Mesenchymal stem cell (in vitro differentiated cells and primary cell): ENCODE measurements at regions not wholly inside any gene's neighbourhood (a gene's known extent, or its start where the extent isn't known, plus 50 kb on each side); places are given as distances from the start of the nearest gene placed in this dataset.

Experiments
- DNase-seq: peaks from one replicate; pipeline ENCODE4 v3.0.0-alpha.2; 2013
- H2AFZ ChIP-seq: one replicate; pipeline ENCODE4 v1.6.1; 2013; ENCODE audit warnings: low read depth, mild to moderate bottlenecking, control low read depth, inconsistent platforms, low read length, moderate library complexity
- H2AK5ac ChIP-seq: 2 replicates; pipeline ENCODE4 v1.6.1; 2013; ENCODE audit warnings: low read length, moderate library complexity, mild to moderate bottlenecking, inconsistent platforms; ENCODE audit not compliant: severe bottlenecking
- H2BK120ac ChIP-seq: one replicate; pipeline ENCODE4 v1.6.1; 2013; ENCODE audit warnings: low read depth, mild to moderate bottlenecking, inconsistent platforms, low read length, moderate library complexity
- H2BK12ac ChIP-seq, 2 experiments: one replicate each; pipeline ENCODE4 v1.6.1; 2013; ENCODE audit warnings: inconsistent platforms in 2 of 2, low read length in 2 of 2, mild to moderate bottlenecking in 2 of 2, moderate library complexity in 2 of 2, control low read depth in 1 of 2
- H2BK15ac ChIP-seq: one replicate; pipeline ENCODE4 v1.6.1; 2013; ENCODE audit warnings: mild to moderate bottlenecking, low read depth, inconsistent platforms; ENCODE audit not compliant: poor library complexity, severe bottlenecking
- H2BK5ac ChIP-seq: 2 replicates; pipeline ENCODE4 v1.6.1; 2013; ENCODE audit warnings: low read depth, mild to moderate bottlenecking, low read length, control low read depth, inconsistent platforms; ENCODE audit not compliant: poor library complexity, severe bottlenecking
- H3K14ac ChIP-seq, 2 experiments: one replicate each; pipeline ENCODE4 v1.6.1; 2013; ENCODE audit warnings: inconsistent platforms in 2 of 2, low read length in 2 of 2, control low read depth in 1 of 2, mild to moderate bottlenecking in 1 of 2, moderate library complexity in 1 of 2
- H3K18ac ChIP-seq, 2 experiments: one replicate each; pipeline ENCODE4 v1.6.1; 2013; ENCODE audit warnings: inconsistent platforms in 2 of 2, low read length in 2 of 2, control low read depth in 1 of 2, low read depth in 1 of 2, mild to moderate bottlenecking in 1 of 2
- H3K23ac ChIP-seq, 2 experiments: one replicate each; pipeline ENCODE4 v1.6.1; 2013; ENCODE audit warnings: inconsistent platforms in 2 of 2, low read length in 2 of 2, mild to moderate bottlenecking in 2 of 2, moderate library complexity in 2 of 2, control low read depth in 1 of 2
- H3K27ac ChIP-seq: 2 replicates; pipeline ENCODE4 v1.5.1; 2013; ENCODE audit warnings: mild to moderate bottlenecking, moderate library complexity, low read length, control low read depth, inconsistent platforms; ENCODE audit not compliant: poor library complexity, severe bottlenecking
- H3K27me3 ChIP-seq, 2 experiments: 2 replicates each; pipeline versions ENCODE4 v1.6.1 to v1.7.0; 2013; ENCODE audit warnings: low read length in 2 of 2, mild to moderate bottlenecking in 2 of 2, moderate library complexity in 2 of 2, control low read depth in 1 of 2, inconsistent platforms in 1 of 2; ENCODE audit not compliant: control insufficient read depth in 1 of 2, insufficient read depth in 1 of 2
- H3K36me3 ChIP-seq, 2 experiments: 2 replicates each; pipeline versions ENCODE4 v1.6.1 to v1.7.0; 2013; ENCODE audit warnings: low read length in 2 of 2, control low read depth in 1 of 2, inconsistent platforms in 1 of 2, low read depth in 1 of 2, mild to moderate bottlenecking in 1 of 2; ENCODE audit not compliant: insufficient read depth in 2 of 2, control insufficient read depth in 1 of 2
- H3K4ac ChIP-seq, 2 experiments: one replicate each; pipeline ENCODE4 v1.6.1; 2013; ENCODE audit warnings: inconsistent platforms in 2 of 2, low read length in 2 of 2, mild to moderate bottlenecking in 2 of 2, moderate library complexity in 2 of 2, control low read depth in 1 of 2, low read depth in 1 of 2
- H3K4me1 ChIP-seq: 2 replicates; pipeline ENCODE4 v1.6.1; 2013; ENCODE audit warnings: low read depth, low read length, control low read depth; ENCODE audit not compliant: control insufficient read depth, insufficient read depth
- H3K4me2 ChIP-seq: 2 replicates; pipeline ENCODE4 v1.6.1; 2013; ENCODE audit warnings: low read length, mild to moderate bottlenecking, inconsistent platforms; ENCODE audit not compliant: poor library complexity, severe bottlenecking
- H3K4me3 ChIP-seq, 2 experiments: 2 replicates each; pipeline versions ENCODE4 v1.5.1 to v1.7.0; 2013; ENCODE audit warnings: low read length in 2 of 2, mild to moderate bottlenecking in 2 of 2, control low read depth in 1 of 2, low read depth in 1 of 2; ENCODE audit not compliant: insufficient read depth in 1 of 2
- H3K79me1 ChIP-seq: replicated peaks from 2 replicates; pipeline ENCODE4 v1.6.1; 2013; ENCODE audit warnings: mild to moderate bottlenecking, control low read depth, low read length, inconsistent platforms; ENCODE audit not compliant: poor library complexity, severe bottlenecking
- H3K9ac ChIP-seq: 2 replicates; pipeline ENCODE4 v1.7.0; 2013; ENCODE audit warnings: mild to moderate bottlenecking, low read length, moderate library complexity
- H3K9me3 ChIP-seq: 2 replicates; pipeline ENCODE4 v1.7.0; 2013; ENCODE audit warnings: mild to moderate bottlenecking, low read length; ENCODE audit not compliant: control insufficient read depth
- H4K8ac ChIP-seq: one replicate; pipeline ENCODE4 v1.6.1; 2013; ENCODE audit warnings: inconsistent platforms, mild to moderate bottlenecking, low read length, moderate library complexity
- H4K91ac ChIP-seq: one replicate; pipeline ENCODE4 v1.6.1; 2013; ENCODE audit warnings: mild to moderate bottlenecking, low read length, inconsistent platforms
- WGBS: methylation state at CpG from one replicate; pipeline ENCODE4 v1.1.7; 2013; ENCODE audit warnings: mixed read lengths; 5-methylcytosine and 5-hydroxymethylcytosine counted together

DNA sequence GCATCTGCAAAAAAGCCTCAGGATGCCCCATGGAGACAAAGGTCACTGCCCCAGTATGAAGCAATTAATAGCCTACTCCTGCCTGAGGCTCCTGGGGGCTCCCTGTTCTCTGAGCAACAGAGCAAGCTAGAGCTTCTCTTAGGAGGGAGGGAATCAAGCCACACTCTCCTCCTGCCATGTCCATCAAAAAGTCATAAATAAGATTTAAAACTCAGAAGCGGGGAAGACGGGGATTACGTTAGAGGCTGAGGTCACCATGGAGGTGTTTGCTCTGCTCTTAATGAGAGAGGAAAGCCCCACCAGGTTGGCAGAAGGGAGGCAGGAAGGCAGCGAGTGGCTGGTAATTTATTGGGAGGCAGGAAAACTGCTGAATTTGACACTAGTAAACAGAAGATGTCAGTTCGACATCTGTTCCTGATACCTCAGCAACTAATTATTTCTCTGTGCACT, 98.4 kb upstream of the TNR start:
- Histone ChIP-seq H3K9me3 (no peaks in the 10 kb centered on the region), H2AK5ac (no peak overlapping the region), H3K23ac (no peak overlapping the region), H2BK120ac (peak overlapping the region; percentile 44), H3K4ac (no peak overlapping the region), H3K18ac (no peak overlapping the region), H3K79me1 (no peaks in the 10 kb centered on the region), H2AFZ (no peak overlapping the region), H3K27me3 (peaks cover 25 to 40% of the 10 kb centered on the region in 2 experiments), H3K27ac (no peak overlapping the region), H4K8ac (no peak overlapping the region), H2BK12ac (no peak overlapping the region), H3K9ac (no peak overlapping the region), H3K4me3 (no peak overlapping the region), H3K36me3 (no peaks in the 10 kb centered on the region), H4K91ac (no peak overlapping the region), H2BK5ac (no peak overlapping the region), H2BK15ac (no peak overlapping the region), H3K4me2 (no peak overlapping the region), H3K4me1 (no peaks in the 10 kb centered on the region), H3K14ac (no peak overlapping the region)
- DNase-seq, result no peak
- 45% methylated on average over 5 of the region's 5 CpGs for WGBS

DNA sequence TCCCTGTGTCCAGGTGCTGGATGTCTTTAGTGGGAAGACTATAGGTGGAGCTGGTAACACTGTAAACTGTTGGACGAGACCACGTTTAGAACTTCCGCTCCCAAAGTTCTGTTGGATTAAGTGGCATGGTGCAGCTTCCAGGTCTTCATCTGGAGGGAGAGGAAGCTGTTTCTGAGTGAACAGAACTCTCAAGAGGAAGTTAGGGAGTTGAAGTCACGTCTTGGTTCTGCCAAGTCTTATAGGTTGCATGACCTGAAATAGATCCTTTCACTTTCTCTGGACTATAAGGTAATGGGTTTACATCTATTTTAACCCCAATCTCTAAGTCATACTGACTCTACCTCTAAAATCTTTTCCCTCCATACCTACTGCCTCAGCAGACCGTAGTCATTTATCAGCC, 97.4 kb upstream of the TNR start:
- H3K27me3 ChIP-seq, result peaks cover 25 to 40% of the 10 kb centered on the region in 2 experiments
- H3K9ac ChIP-seq, result no peak overlapping the region
- no peak overlapping the region for H2AK5ac ChIP-seq
- no peak overlapping the region for H3K4ac ChIP-seq
- no peaks in the 10 kb centered on the region for H3K4me1 ChIP-seq
- no peak overlapping the region for H4K8ac ChIP-seq
- H2BK15ac ChIP-seq, result no peak overlapping the region
- no peak overlapping the region for H2BK5ac ChIP-seq
- no peak overlapping the region for H3K4me3 ChIP-seq
- H4K91ac ChIP-seq, result no peak overlapping the region
- H2BK12ac ChIP-seq, result no peak overlapping the region
- H2AFZ ChIP-seq, result no peak overlapping the region
- H3K36me3 ChIP-seq, result no peaks in the 10 kb centered on the region
- H3K4me2 ChIP-seq, result no peak overlapping the region
- H3K23ac ChIP-seq, result no peak overlapping the region
- no peak overlapping the region for H3K27ac ChIP-seq
- H3K14ac ChIP-seq, result no peak overlapping the region
- no peak overlapping the region for H3K18ac ChIP-seq
- no peak for DNase-seq
- H3K9me3 ChIP-seq, result no peaks in the 10 kb centered on the region
- no peak overlapping the region for H2BK120ac ChIP-seq
- no peaks in the 10 kb centered on the region for H3K79me1 ChIP-seq
- WGBS, result 86% methylated on average over 5 of the region's 5 CpGs

DNA sequence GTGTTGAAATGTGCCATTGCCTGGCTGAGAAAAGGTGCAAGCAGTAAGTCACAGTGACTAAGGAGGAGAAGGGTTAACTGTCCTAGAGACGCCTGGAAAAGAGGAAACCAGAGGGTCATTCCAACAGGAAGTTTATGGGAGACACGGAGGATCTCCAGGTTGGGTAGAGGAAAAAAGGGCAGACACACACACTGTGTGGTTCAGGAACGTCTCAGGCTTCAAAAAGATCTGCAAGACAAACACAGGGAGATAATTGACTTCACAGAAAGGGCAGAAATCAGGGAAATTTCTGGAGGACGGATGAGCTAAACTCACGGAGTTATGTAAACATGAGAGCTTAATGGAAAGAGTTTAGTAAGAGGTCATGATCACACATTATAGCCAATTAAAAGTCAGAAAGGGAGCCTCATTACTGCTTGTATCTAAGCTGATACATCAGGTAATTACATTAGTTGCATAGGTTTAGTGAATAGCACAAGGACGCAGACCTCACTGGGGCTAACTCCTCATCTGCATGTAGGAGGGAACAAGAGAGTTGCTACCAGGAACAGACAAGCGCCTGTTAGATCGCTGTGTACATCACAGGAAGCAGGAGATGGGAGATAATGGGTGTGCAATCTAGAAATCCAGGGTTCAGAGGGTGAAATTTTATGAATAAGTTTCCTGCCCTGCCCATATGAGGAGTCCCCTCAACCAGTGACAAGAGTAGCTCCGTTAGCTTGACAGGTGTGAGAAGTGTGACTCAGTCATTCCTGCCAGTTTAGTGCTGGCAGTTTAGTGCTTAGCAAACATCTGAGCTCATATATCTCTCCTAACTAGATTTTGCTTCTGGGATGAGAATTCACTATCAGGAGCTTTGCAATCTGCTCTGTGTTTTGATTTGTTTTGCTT, 96.6 kb upstream of the TNR start:
- DNase-seq, result peak; percentile 61
- 16% methylated on average over 9 of the region's 9 CpGs for WGBS
- no peak overlapping the region for H3K9ac ChIP-seq

DNA sequence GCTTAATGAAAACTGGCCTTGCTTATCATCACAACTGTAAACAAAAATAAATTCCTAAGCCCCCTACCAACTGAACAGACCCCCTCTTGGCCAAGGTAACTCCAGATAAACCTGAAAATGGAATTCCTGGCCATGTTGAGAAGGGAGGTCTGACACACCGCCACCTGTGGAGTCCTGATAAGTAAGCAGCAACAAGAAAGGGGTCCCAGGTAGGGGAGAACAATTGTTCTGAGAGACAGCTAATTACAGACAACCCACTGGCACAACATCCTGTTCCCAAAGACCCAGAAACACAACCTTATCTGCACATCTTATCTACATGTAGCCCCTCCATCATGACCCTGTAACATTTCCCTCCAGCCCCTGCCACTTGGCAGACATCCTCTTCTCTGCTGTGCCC, 91.2 kb upstream of the TNR start:
- no peak overlapping the region for H2AK5ac ChIP-seq
- H3K4me1 ChIP-seq, result no peaks in the 10 kb centered on the region
- H3K23ac ChIP-seq, result no peak overlapping the region
- no peak overlapping the region for H2BK120ac ChIP-seq
- H3K4me2 ChIP-seq, result no peak overlapping the region
- no peak overlapping the region for H2AFZ ChIP-seq
- H2BK12ac ChIP-seq, result no peak overlapping the region
- H3K4ac ChIP-seq, result no peak overlapping the region
- no peak overlapping the region for H2BK5ac ChIP-seq
- no peak for DNase-seq
- H3K27me3 ChIP-seq, result peaks cover 1 to 6% of the 10 kb centered on the region in 2 experiments
- H3K14ac ChIP-seq, result no peak overlapping the region
- no peaks in the 10 kb centered on the region for H3K79me1 ChIP-seq
- H3K4me3 ChIP-seq, result no peak overlapping the region
- 100% methylated on average over 1 of the region's 1 CpG for WGBS
- H4K91ac ChIP-seq, result no peak overlapping the region
- no peak overlapping the region for H3K9ac ChIP-seq
- no peaks in the 10 kb centered on the region for H3K36me3 ChIP-seq
- H3K9me3 ChIP-seq, result no peaks in the 10 kb centered on the region
- H3K27ac ChIP-seq, result no peak overlapping the region
- no peak overlapping the region for H3K18ac ChIP-seq
- no peak overlapping the region for H4K8ac ChIP-seq
- H2BK15ac ChIP-seq, result no peak overlapping the region

More for the DNA sequence above, 96.6 kb upstream of the TNR start:
- Histone ChIP-seq H3K79me1 (no peaks in the 10 kb centered on the region), H2BK12ac (peak overlapping the region in 1 of 2 experiments; percentile 73), H3K27ac (no peak overlapping the region), H3K18ac (peak overlapping the region in 1 of 2 experiments; percentile 18), H4K91ac (no peak overlapping the region), H3K4ac (no peak overlapping the region), H3K23ac (no peak overlapping the region), H3K4me3 (no peak overlapping the region), H3K4me1 (no peaks in the 10 kb centered on the region), H3K36me3 (no peaks in the 10 kb centered on the region), H3K4me2 (no peak overlapping the region), H3K27me3 (peaks cover 25 to 40% of the 10 kb centered on the region in 2 experiments), H2AK5ac (no peak overlapping the region), H2BK15ac (no peak overlapping the region), H2AFZ (no peak overlapping the region), H4K8ac (peak overlapping the region; percentile 80), H3K14ac (no peak overlapping the region), H3K9me3 (no peaks in the 10 kb centered on the region), H2BK5ac (no peak overlapping the region), H2BK120ac (peak overlapping the region; percentile 1)
